ENCODE measurements at regions not wholly inside any gene's neighbourhood (a gene's known extent, or its start where the extent isn't known, plus 50 kb on each side); places are given as distances from the start of the nearest gene placed in this dataset.

- no peaks in the 10 kb centered on the region for H3K27me3 ChIP-seq
- intact Hi-C loops (cut with DNase I) = no loop called here
- no peak for TF ChIP-seq CTCF (IDR thresholded peaks at IDR 0.05)
- no peak for TF ChIP-seq POLR2A (IDR thresholded peaks at IDR 0.05)
- TF ChIP-seq EP300 (IDR thresholded peaks at IDR 0.05) = no peak
- no peaks in the 10 kb centered on the region for H3K4me1 ChIP-seq (ENCODE audit: insufficient read depth)
- no peak overlapping the region for H3K4me3 ChIP-seq
- H3K27ac ChIP-seq = no peak overlapping the region
- DNase-seq = no peak
- 81 to 95% (median 93%) methylated on average over 1 of the region's 1 CpG for WGBS, 3 donors
- no peaks in the 10 kb centered on the region for H3K9me3 ChIP-seq
- H3K36me3 ChIP-seq = no peaks in the 10 kb centered on the region
Measured at GRCh38 chr4:29710519-29710918, 1009.6 kb upstream of the PCDH7 start.

GRCh38 chr4:29711226-29711625, 1008.9 kb upstream of the PCDH7 start:
- 67 to 69% (median 67%) methylated on average over 2 of the region's 2 CpGs for WGBS, 3 donors
- intact Hi-C loops (cut with DNase I) = no loop called here
- no peak overlapping the region for H3K27ac ChIP-seq

GRCh38 chr4:29717287-29718057, 1002.7 kb upstream of the PCDH7 start:
- DNase-seq = no peak
- Histone ChIP-seq H3K9me3 (no peaks in the 10 kb centered on the region), H3K36me3 (no peaks in the 10 kb centered on the region), H3K27ac (no peak overlapping the region), H3K4me3 (no peak overlapping the region), H3K27me3 (no peaks in the 10 kb centered on the region), H3K4me1 (ENCODE audit: insufficient read depth) (no peaks in the 10 kb centered on the region)
- TF ChIP-seq POLR2A (IDR thresholded peaks at IDR 0.05) (no peak), CTCF (IDR thresholded peaks at IDR 0.05) (no peak), EP300 (IDR thresholded peaks at IDR 0.05) (no peak)
- WGBS, 3 donors = 82 to 87% (median 84%) methylated on average over 10 of the region's 10 CpGs
- intact Hi-C loops (cut with DNase I) = no loop called here

More at GRCh38 chr4:29711226-29711625, 1008.9 kb upstream of the PCDH7 start:
- DNase-seq = no peak
- Histone ChIP-seq H3K36me3 (no peaks in the 10 kb centered on the region), H3K27me3 (no peaks in the 10 kb centered on the region), H3K4me1 (ENCODE audit: insufficient read depth) (no peaks in the 10 kb centered on the region), H3K4me3 (no peak overlapping the region), H3K9me3 (no peaks in the 10 kb centered on the region)
- TF ChIP-seq EP300 (IDR thresholded peaks at IDR 0.05) = no peak
- TF ChIP-seq CTCF (IDR thresholded peaks at IDR 0.05) = no peak
- no peak for TF ChIP-seq POLR2A (IDR thresholded peaks at IDR 0.05)

- H3K27ac ChIP-seq = no peak overlapping the region
- DNase-seq = no peak
- intact Hi-C loops (cut with DNase I) = no loop called here
- no peaks in the 10 kb centered on the region for H3K36me3 ChIP-seq
- no peak overlapping the region for H3K4me3 ChIP-seq
- no peaks in the 10 kb centered on the region for H3K4me1 ChIP-seq (ENCODE audit: insufficient read depth)
- H3K9me3 ChIP-seq = no peaks in the 10 kb centered on the region
- H3K27me3 ChIP-seq = no peaks in the 10 kb centered on the region
- no peak for TF ChIP-seq CTCF (IDR thresholded peaks at IDR 0.05)
- no peak for TF ChIP-seq EP300 (IDR thresholded peaks at IDR 0.05)
- no peak for TF ChIP-seq POLR2A (IDR thresholded peaks at IDR 0.05)
Measured at GRCh38 chr4:29718136-29718535, 1002.0 kb upstream of the PCDH7 start.
